Common myeloid progenitor, CD34-positive (primary cell): ENCODE measurements at regions not wholly inside any gene's neighbourhood (a gene's known extent, or its start where the extent isn't known, plus 50 kb on each side); places are given as distances from the start of the nearest gene placed in this dataset.

Experiments
- CTCF ChIA-PET: fragments of 350-600 bp; sonication (Branson Sonifier 250); formaldehyde crosslinking; loops from one replicate; lab custom pipeline; 2021; ENCODE audit warnings: antibody characterized with exemption; lab: Charles Lee
- POLR2A ChIA-PET: fragments of 350-600 bp; sonication (Branson Sonifier 250); formaldehyde crosslinking; loops from one replicate; lab custom pipeline; 2021; ENCODE audit warnings: antibody characterized with exemption; lab: Charles Lee
- DNase-seq, 3 donors: peaks; one replicate each; pipeline versions ENCODE4 v3.0.0 to v3.0.0-alpha.2; 2013
- H3K27ac ChIP-seq, 2 experiments: 1 replicate in 1 of 2; 2 replicates in 1 of 2; pipeline ENCODE4 v1.7.0; 2013; ENCODE audit warnings: inconsistent platforms in 2 of 2, low read length in 2 of 2, mild to moderate bottlenecking in 2 of 2, low read depth in 1 of 2, moderate library complexity in 1 of 2; ENCODE audit not compliant: severe bottlenecking in 2 of 2, insufficient read depth in 1 of 2, poor library complexity in 1 of 2
- H3K27me3 ChIP-seq, 5 experiments: replicated peaks in 2 of 5; 1 replicate in 3 of 5; 2 replicates in 2 of 5; pipeline versions ENCODE4 v1.6.1 to v1.7.0; 2013; ENCODE audit warnings: low read length in 4 of 5, mild to moderate bottlenecking in 2 of 5, moderate library complexity in 2 of 5, inconsistent platforms in 1 of 5; ENCODE audit not compliant: insufficient read depth in 5 of 5, control insufficient read depth in 4 of 5
- H3K36me3 ChIP-seq, 4 experiments: 1 replicate in 2 of 4; 2 replicates in 2 of 4; pipeline versions ENCODE4 v1.6.1 to v1.7.0; 2013; ENCODE audit warnings: low read length in 3 of 4, control low read depth in 1 of 4, mild to moderate bottlenecking in 1 of 4; ENCODE audit not compliant: control insufficient read depth in 4 of 4, insufficient read depth in 4 of 4
- H3K4me1 ChIP-seq, 4 experiments: 1 replicate in 3 of 4; 2 replicates in 1 of 4; pipeline versions ENCODE4 v1.6.1 to v1.7.1; 2013; ENCODE audit warnings: low read length in 3 of 4, mild to moderate bottlenecking in 3 of 4, control low read depth in 1 of 4, inconsistent platforms in 1 of 4, moderate library complexity in 1 of 4; ENCODE audit not compliant: control insufficient read depth in 4 of 4, insufficient read depth in 4 of 4; ENCODE audit errors: control extremely low read depth in 1 of 4
- H3K4me3 ChIP-seq, 7 experiments: 1 replicate in 4 of 7; 2 replicates in 3 of 7; pipeline versions ENCODE4 v1.5.1 to v1.7.0; 2013; ENCODE audit warnings: mild to moderate bottlenecking in 7 of 7, low read length in 6 of 7, moderate library complexity in 6 of 7, inconsistent platforms in 2 of 7, low read depth in 2 of 7, control low read depth in 1 of 7; ENCODE audit not compliant: insufficient read depth in 4 of 7, control insufficient read depth in 1 of 7; ENCODE audit errors: extremely low read depth in 1 of 7
- H3K9me3 ChIP-seq, 5 experiments: 1 replicate in 4 of 5; 2 replicates in 1 of 5; pipeline versions ENCODE4 v1.6.1 to v1.7.1; 2013; ENCODE audit warnings: low read length in 4 of 5, mild to moderate bottlenecking in 2 of 5, inconsistent platforms in 1 of 5, low read depth in 1 of 5, moderate library complexity in 1 of 5; ENCODE audit not compliant: control insufficient read depth in 4 of 5, insufficient read depth in 2 of 5; ENCODE audit errors: control extremely low read depth in 1 of 5
- WGBS: methylation state at CpG from one replicate; pipeline ENCODE4 v1.1.5; 2013; ENCODE audit not compliant: insufficient coverage; 5-methylcytosine and 5-hydroxymethylcytosine counted together

DNA sequence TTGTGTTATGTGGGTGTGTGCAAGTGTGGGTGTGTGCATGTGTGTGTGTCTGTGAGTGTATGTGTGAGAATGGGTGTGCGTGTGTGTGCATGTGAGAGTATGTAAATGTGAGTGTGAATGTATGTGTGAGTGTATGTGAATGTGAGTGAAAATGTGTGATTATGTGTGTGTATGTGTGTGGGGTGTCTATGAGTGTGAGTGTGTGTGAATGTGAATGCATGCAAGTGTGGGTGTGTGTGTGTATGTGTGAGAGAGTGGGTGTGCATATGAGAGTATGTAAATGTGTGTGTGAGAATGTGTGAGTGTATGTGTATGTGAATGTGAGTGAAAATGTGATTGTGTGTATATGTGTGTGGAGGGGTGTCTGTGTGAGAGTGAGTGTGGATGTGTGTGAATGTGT, 1292.7 kb downstream of the TBC1D22A start:
- Histone ChIP-seq H3K27me3 (peaks cover 0 to 17% (median 0%) of the 10 kb centered on the region in 5 experiments), H3K27ac (no peak overlapping the region), H3K36me3 (no peaks in the 10 kb centered on the region), H3K4me3 (no peak overlapping the region), H3K9me3 (peaks cover 0 to 1% (median 0%) of the 10 kb centered on the region in 5 experiments), H3K4me1 (no peaks in the 10 kb centered on the region)
- 92% methylated on average over 1 of the region's 1 CpG for WGBS
- CTCF ChIA-PET = no interaction called here
- POLR2A ChIA-PET = no interaction called here
- no peak for DNase-seq

GRCh38 chr22:48054596-48054995, 1292.1 kb downstream of the TBC1D22A start:
- Histone ChIP-seq H3K4me3 (no peak overlapping the region), H3K27me3 (peaks cover 0 to 17% (median 0%) of the 10 kb centered on the region in 5 experiments), H3K4me1 (no peaks in the 10 kb centered on the region), H3K9me3 (peaks cover 0 to 1% (median 0%) of the 10 kb centered on the region in 5 experiments), H3K36me3 (no peaks in the 10 kb centered on the region), H3K27ac (no peak overlapping the region)
- ChIA-PET CTCF (no interaction called here), POLR2A (no interaction called here)
- DNase-seq = no peak
- WGBS = 96% methylated on average over 14 of the region's 14 CpGs

- CTCF ChIA-PET = no interaction called here
- 97% methylated on average over 8 of the region's 8 CpGs for WGBS
- Histone ChIP-seq H3K27ac (no peak overlapping the region), H3K36me3 (no peaks in the 10 kb centered on the region), H3K4me1 (no peaks in the 10 kb centered on the region), H3K27me3 (peaks cover 0 to 17% (median 0%) of the 10 kb centered on the region in 5 experiments), H3K4me3 (no peak overlapping the region), H3K9me3 (peaks cover 0 to 1% (median 0%) of the 10 kb centered on the region in 5 experiments)
- POLR2A ChIA-PET = no interaction called here
- DNase-seq = no peak
These were observed 1291.5 kb downstream of the TBC1D22A start for GRCh38 chr22:48053973-48054372.

- no peak overlapping the region for H3K4me3 ChIP-seq
- H3K27ac ChIP-seq = no peak overlapping the region
- no peaks in the 10 kb centered on the region for H3K36me3 ChIP-seq
- DNase-seq = no peak
- 88% methylated on average over 6 of the region's 7 CpGs for WGBS
- no peaks in the 10 kb centered on the region for H3K9me3 ChIP-seq
- POLR2A ChIA-PET = no interaction called here
- H3K27me3 ChIP-seq = peaks cover 0 to 12% (median 0%) of the 10 kb centered on the region in 5 experiments
- CTCF ChIA-PET = no interaction called here
- H3K4me1 ChIP-seq = no peaks in the 10 kb centered on the region
These were observed 1291.0 kb downstream of the TBC1D22A start for GRCh38 chr22:48053486-48053885.

- Histone ChIP-seq H3K36me3 (no peaks in the 10 kb centered on the region), H3K27me3 (peaks cover 0 to 5% (median 0%) of the 10 kb centered on the region in 5 experiments), H3K4me3 (no peak overlapping the region), H3K9me3 (no peaks in the 10 kb centered on the region), H3K27ac (no peak overlapping the region), H3K4me1 (no peaks in the 10 kb centered on the region)
- POLR2A ChIA-PET = no interaction called here
- WGBS = 100% methylated on average over 7 of the region's 7 CpGs
- CTCF ChIA-PET = no interaction called here
- DNase-seq = no peak
These were observed 1290.1 kb downstream of the TBC1D22A start for GRCh38 chr22:48052621-48052890.

GRCh38 chr22:48051796-48052620, 1289.6 kb downstream of the TBC1D22A start:
- ChIA-PET CTCF (no interaction called here), POLR2A (no interaction called here)
- no peaks in the 10 kb centered on the region for H3K9me3 ChIP-seq
- H3K36me3 ChIP-seq = no peaks in the 10 kb centered on the region
- H3K27ac ChIP-seq = no peak overlapping the region
- 98% methylated on average over 9 of the region's 11 CpGs for WGBS
- no peak overlapping the region for H3K4me3 ChIP-seq
- H3K27me3 ChIP-seq = peaks cover 0 to under 1% (median 0%) of the 10 kb centered on the region in 5 experiments
- DNase-seq = no peak
- H3K4me1 ChIP-seq = no peaks in the 10 kb centered on the region

DNA sequence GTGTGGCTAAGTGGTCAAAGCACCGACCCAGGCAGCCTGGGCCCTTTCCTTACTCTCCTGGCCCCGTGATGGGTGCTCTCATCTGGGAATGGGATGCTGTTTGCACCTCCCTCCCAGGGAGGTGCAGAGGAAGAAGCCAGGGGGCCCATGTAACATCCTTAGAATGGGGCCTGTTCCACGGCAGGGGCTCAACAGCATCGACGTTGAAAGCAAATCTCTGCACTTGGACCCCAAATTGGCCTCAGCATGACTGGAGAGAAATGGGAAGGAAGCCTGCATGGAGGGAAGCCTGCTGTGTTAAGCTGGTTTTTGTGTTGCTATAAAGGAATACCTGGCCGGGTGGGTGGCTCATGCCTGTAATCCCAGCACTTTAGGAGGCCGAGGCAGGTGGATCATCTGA, 1288.4 kb downstream of the TBC1D22A start:
- POLR2A ChIA-PET = no interaction called here
- Histone ChIP-seq H3K4me3 (no peak overlapping the region), H3K4me1 (no peaks in the 10 kb centered on the region), H3K36me3 (no peaks in the 10 kb centered on the region), H3K27ac (no peak overlapping the region), H3K9me3 (no peaks in the 10 kb centered on the region), H3K27me3 (peaks cover 0 to 2% (median 0%) of the 10 kb centered on the region in 5 experiments)
- CTCF ChIA-PET = no interaction called here
- 89% methylated on average over 6 of the region's 7 CpGs for WGBS
- DNase-seq = no peak
